ENCODE measurements at regions not wholly inside any gene's neighbourhood (a gene's known extent, or its start where the extent isn't known, plus 50 kb on each side); places are given as distances from the start of the nearest gene placed in this dataset.

DNA sequence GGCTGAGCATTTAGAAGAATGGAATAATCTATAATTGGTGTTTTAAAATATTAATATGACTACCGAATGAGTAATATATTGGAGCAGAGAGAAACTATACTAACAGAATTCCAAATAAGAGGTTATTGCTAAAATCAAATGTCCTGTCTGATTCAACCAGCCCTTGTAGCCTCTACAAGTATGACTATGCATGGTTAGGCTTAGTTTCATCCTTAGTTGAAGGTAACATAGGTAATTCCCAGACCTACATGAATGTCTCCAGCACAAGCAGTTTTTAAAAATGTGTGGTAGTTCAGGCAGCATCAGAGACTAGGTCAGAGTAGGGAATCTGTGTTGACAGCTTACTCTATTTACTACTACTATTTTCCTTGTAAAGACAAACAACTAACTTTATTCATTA lies 51.7 kb upstream of the SLC27A6 start:
- H3K4me3 ChIP-seq, result no peak overlapping the region
- intact Hi-C loops (cut with DNase I), result no loop called here
- no peaks in the 10 kb centered on the region for H3K4me1 ChIP-seq
- no peak overlapping the region for H3K27ac ChIP-seq
- H3K36me3 ChIP-seq, result no peaks in the 10 kb centered on the region
- TF ChIP-seq CTCF (IDR thresholded peaks at IDR 0.05) (no peak), POLR2A (IDR thresholded peaks at IDR 0.05) (no peak), POLR2AphosphoS5 (IDR thresholded peaks at IDR 0.05) (no peak), EP300 (IDR thresholded peaks at IDR 0.05) (no peak)
- 85 to 87% methylated on average over 1 of the region's 1 CpG for WGBS, 2 donors
- no peaks in the 10 kb centered on the region for H3K9me3 ChIP-seq
- no peaks in the 10 kb centered on the region for H3K27me3 ChIP-seq
- DNase-seq, result no peak
